ENCODE measurements at regions not wholly inside any gene's neighbourhood (a gene's known extent, or its start where the extent isn't known, plus 50 kb on each side); places are given as distances from the start of the nearest gene placed in this dataset.

- Histone ChIP-seq H3K9me3 (ENCODE audit: control insufficient read depth in 1 of 2, insufficient read depth in 1 of 2, low read depth in 1 of 2, low read length in 2 of 2) (no peaks in the 10 kb centered on the region), H3K9ac (ENCODE audit: low read length) (no peak overlapping the region), H3K27ac (ENCODE audit: low read depth, low read length) (no peak overlapping the region), H4K20me1 (ENCODE audit: insufficient read depth) (no peaks in the 10 kb centered on the region), H3K9me2 (ENCODE audit: insufficient read depth) (no peaks in the 10 kb centered on the region), H3K4me1 (ENCODE audit: control insufficient read depth in 1 of 2, insufficient read depth in 2 of 2, low read length in 2 of 2) (no peaks in the 10 kb centered on the region), H3K79me2 (ENCODE audit: insufficient read depth, low read length) (no peaks in the 10 kb centered on the region), H3K27me3 (ENCODE audit: insufficient read depth, low read length) (no peaks in the 10 kb centered on the region), H3K4me3 (replicated peaks in 1 of 2; ENCODE audit: low read depth in 1 of 2, low read length in 2 of 2) (no peak overlapping the region), H3K36me3 (ENCODE audit: control insufficient read depth in 1 of 2, insufficient read depth in 2 of 2, low read length in 2 of 2) (no peaks in the 10 kb centered on the region), H3K4me2 (ENCODE audit: low read length) (no peak overlapping the region), H2AFZ (ENCODE audit: low read depth, low read length, poor library complexity, severe bottlenecking) (no peak overlapping the region)
- POLR2A ChIA-PET: no interaction called here
- no peak for ATAC-seq
- TF ChIP-seq TCF7L2 (IDR thresholded peaks at IDR 0.05; ENCODE audit: borderline replicate concordance, extremely low read depth, insufficient read depth, insufficient read length) (no peak), ZBTB33 (IDR thresholded peaks at IDR 0.05; ENCODE audit: extremely low read depth, insufficient replicate concordance, low read length) (no peak), ELF1 (IDR thresholded peaks at IDR 0.05; ENCODE audit: borderline replicate concordance, low read depth) (no peak), FOSL1 (IDR thresholded peaks at IDR 0.05; ENCODE audit: low read depth) (no peak), EZH2phosphoT487 (IDR thresholded peaks at IDR 0.05; ENCODE audit: borderline replicate concordance) (no peak), JUND (IDR thresholded peaks at IDR 0.05) (no peak), RAD21 (IDR thresholded peaks at IDR 0.05; ENCODE audit: low read depth) (no peak), EZH2 (IDR thresholded peaks at IDR 0.05) (no peak), CTCF (IDR thresholded peaks at IDR 0.05 in 2 of 3, conservative IDR thresholded peaks at IDR 0.05 in 1 of 3; ENCODE audit: borderline replicate concordance in 1 of 3, insufficient read depth in 1 of 3, low read depth in 2 of 3, low read length in 2 of 3) (no peak), YY1 (IDR thresholded peaks at IDR 0.05; ENCODE audit: extremely low read depth, insufficient replicate concordance, low read depth, low read length) (no peak), MAX (IDR thresholded peaks at IDR 0.05) (no peak), ATF3 (IDR thresholded peaks at IDR 0.05) (no peak)
- no peak for DNase-seq (ENCODE audit: low read depth, low spot score)
- RAD21 ChIA-PET (ENCODE audit: low non-redundant PET in 1 of 2, low total read pairs in 2 of 2, uncharacterized antibody in 2 of 2, unreplicated experiment in 2 of 2): no interaction called here
- intact Hi-C loops (cut with micrococcal nuclease): no loop called here
- no TSS peak for BruUV-seq (replicated peaks)
- CTCF ChIA-PET: no interaction called here
Observed at GRCh38 chr2:157933160-157933920, 57.2 kb upstream of the ACVR1 start.
